Germinal center (tissue), 1 donor: ENCODE measurements at regions not wholly inside any gene's neighbourhood (a gene's known extent, or its start where the extent isn't known, plus 50 kb on each side); places are given as distances from the start of the nearest gene placed in this dataset.
A peak's percentile ranks its signal among the peaks of the same experiment; 100 is the strongest.

Experiments used
- DNase-seq: peaks from one replicate; pipeline ENCODE4 v3.0.0; 2012; ENCODE audit warnings: mixed read lengths, low spot score

DNA sequence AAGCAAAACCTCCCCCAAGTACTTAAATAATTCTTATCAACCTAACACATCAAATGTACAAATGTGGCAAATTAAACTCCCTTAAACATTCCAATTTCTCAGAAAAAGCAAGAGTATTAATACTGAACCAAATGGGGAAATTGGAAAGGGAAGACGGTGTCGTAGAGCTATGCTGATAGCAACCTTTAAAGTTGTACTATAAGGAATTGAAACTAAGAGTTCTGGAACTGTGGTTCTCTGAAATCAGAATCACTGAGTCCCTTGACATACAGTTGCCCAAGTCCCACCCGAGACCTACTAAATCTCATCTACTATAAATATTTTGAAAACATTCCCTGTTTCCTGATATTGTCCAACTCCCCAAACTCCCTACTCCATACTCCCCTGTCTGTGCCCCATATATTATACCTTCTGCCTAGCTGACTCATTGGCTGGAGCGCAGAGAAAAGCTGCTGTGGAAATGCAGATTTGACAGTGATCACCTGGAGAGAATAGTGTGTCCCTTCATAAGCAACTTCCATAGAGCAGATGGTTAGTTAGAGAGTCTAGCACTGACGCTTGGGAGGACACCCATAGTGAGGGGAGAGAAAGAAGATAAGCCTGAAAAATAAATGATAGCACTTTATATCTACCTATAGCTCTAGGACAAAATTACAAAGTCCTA lies 51.4 kb upstream of the ITM2B start:
- DNase-seq, result peak; percentile 15

DNA sequence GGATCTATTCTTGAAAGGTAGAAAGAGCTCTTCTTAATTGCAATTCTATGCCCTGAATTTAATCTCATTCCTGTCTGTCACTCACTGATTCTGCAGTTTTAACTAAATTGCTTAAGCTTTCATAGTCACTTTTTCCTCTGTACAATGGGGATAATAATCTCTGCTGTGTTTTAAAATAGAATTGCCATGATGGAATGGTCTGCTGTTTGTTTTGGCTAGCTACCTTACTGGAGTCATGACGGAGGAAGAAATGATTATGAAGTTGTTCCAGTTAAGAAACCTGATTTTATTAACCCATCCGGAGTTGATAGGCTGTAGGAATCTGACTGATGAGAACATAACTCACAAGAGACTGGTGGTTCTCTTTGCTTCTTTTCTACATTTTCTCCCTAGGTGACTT lies 54.9 kb upstream of the ITM2B start:
- DNase-seq, result no peak

DNA sequence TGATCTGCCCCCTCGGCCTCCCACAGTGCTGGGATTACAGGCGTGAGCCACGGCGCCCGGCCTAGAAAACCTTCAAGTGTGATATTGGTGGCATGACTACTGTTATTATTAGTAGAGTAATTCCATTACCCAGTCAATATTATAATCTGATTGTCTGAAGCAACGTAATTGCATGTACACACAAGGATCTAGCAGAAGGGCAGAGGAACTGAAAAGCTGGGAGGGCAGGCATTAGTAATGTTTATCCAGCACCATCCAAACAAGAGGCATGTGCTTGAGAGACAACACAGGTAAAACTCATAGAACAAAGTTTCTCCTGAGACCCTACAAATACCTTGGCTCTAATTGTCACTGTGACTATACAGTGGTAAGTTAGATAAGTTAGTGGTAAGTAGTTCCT lies 56.2 kb upstream of the ITM2B start:
- DNase-seq, result no peak

DNA sequence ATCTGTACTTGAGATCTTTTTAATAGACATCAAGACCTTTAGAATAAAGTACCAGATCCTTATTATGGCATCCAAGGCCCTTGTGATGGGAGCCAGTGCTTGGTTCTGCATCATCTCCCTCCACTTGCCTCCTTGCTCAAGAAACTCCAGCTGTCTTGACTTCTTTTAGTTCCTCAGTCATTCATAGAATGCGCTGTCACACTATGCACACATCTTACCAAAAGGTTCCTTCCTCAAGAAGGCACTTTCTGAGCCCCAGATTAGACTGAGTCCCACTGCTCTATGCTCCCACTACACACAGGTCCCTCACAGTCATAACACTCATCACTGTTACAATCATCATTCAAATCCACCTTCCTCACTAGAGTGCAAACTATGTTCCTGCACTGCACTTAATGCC lies 57.8 kb upstream of the ITM2B start:
- DNase-seq, result no peak

DNA sequence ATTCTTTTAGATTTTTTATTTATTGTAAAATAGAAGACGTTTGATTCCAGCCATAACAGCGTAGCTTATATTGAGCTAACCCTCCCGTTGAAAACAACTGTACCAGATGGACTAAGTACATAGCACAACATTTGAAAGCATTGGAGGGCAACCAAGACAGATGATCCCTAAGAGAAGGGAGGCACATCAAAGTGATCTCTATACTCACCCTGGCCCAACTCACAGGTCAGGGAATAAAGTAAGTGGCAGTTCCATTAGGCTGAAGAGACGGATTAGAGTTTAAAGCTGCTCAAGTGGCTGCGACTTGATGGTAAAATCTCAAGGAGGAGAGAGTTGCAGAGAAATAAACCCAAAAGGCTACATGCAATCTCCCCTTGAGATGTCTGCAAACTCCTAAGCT lies 65.1 kb upstream of the ITM2B start:
- DNase-seq, result no peak

DNA sequence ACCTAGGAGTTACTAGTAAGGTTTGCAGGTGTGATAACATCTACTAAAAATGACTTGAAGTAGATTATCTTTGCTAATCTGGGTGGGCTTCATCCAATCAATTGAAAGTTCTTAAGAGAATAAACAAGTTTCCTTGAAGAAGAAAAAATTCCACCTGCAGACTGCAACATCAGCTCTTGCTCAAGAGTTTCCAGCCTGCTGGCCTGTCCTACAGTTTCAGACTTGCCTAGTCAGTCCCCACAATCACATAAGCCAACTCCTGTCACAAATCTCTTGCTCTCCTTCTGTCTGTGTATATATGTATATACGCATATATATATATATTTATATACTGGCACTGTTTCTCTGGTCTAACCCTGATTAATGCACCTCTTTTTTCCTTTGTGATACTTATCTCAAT lies 67.3 kb upstream of the ITM2B start:
- DNase-seq, result no peak

DNA sequence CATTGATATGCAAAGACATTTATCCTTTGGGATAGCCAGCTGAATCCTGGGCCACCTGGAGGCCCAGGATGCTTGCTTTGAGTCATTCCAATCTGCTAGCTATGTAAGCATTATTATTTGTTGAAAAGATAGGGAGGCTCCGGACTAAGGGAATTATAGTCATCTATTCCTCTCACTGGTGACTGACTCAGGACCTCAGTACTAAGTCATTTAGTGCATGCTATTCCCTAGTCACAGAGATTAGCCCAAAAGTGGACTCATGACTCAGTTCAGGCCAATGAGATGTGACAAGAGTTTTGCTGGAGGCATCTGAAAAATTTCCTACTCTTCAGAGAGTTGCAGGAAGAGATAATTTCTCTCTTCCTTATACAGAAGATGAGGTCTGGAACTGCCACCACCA lies 67.9 kb upstream of the ITM2B start:
- DNase-seq, result no peak

DNA sequence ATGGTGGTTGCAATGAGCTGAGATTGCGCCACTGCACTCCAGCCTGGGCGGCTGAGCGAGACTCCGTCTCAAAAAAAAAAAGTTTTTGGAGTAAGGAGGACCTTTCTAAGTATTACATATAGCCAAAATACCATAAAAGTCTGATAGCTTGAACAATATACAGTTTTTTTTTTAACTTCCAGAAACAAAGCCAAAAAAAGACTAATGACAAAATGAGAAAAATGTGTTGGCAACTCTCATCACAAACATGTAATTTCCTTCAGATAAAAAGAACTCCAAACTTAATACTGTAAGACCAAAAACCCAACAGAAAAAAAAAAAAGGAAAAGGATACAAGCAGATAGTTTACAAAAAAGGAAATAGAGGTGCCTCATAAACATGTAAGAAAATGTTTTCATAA lies 68.2 kb upstream of the MED4 start:
- no peak for DNase-seq

DNA sequence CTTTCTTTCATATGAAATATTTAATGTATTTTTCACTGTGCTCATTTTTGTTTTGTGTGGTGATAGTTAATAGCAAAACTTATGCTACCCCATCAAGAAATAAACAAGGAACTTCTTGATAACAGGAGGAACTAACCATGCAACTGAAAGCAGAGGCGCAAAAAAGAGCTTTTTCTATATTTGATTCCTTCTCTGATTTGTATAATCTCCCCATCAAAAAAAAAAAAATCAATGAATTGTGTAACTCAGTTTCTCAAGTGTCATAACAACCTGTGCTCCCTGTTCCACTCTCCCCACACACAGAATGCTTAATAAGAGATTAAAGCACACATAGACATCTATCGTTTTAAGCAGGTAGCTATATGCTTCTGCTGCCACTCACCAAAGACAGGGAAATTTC lies 67.3 kb upstream of the MED4 start:
- DNase-seq, result no peak

DNA sequence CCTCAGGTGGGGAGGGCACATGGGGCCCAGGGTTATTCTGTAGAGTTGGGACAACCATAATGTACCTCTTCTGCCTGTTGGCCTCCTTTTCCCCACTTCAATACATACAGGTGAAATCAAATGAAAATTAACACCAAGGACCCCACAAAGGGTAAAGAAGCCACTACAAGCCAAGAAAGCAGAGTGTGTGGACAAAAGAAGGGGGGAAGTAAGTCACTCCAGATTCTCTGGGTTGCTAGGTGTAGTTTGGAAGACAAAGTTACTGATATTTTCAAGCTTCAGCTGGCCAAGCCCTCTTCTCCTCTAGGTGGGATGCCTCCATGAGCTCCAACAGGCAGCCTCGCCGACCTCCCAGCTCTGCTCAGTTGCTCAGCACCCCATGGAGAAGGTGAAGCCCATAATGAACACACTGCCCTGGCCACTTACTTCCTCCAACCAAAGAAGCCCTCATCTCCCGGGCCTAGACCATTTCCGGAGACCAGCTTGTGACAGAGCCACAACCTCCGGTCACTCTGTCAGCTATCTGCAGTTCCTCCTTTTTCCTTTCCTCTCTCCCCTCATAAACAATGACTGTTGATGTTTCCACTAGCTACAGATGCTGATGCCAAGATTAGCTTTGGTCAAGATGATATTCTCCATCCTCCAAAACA lies 66.8 kb upstream of the MED4 start:
- DNase-seq, result no peak

DNA sequence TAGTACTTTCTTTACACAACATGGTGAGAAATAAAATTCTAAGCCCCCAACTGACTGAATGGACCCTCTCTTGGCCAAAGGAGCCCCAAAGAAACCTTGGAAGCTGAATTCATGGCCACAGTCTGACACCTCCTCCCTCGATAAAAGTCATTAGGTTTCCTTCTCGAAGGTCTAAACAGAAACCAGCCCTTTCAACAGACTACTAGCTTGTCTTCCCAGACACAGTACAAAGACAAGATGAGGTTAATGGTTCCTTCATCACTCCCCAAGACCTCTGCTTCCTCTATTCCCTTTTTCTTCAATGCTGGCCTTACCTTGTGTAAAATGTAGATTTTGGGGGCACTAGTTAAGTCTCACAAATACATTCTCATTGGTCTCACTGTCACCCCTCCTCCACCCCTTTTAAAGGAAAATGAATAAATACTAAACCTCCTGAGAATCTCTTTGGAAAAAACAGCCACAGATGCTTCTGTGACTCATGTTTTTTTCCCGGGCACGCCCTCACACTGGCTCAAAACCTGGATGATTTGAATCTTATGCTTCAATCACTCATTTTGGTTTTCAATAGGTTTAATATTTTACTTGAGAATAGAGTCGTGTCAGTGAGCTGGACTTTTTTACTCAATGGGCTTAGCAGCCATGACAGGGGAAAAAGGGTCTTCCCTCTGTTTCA lies 65.8 kb upstream of the MED4 start:
- no peak for DNase-seq

DNA sequence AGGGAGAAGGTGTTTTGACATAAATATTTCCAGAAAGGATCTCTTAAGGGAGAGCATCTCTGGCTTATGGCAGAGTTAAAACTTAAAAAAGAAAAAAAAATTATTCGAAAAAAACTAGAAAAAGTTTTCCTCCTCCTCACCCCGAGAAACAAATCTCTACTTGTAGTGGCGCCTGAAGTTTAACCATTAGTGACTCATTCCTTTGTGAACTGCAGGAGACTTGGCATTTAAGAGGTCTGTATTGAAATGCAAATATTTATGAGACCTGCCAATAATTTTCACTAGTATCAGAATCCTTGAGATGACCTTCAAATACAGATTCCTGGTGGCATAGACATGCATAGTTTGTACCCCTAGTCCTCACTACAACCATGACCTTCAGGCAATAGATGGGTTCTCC lies 64.9 kb upstream of the MED4 start:
- no peak for DNase-seq

DNA sequence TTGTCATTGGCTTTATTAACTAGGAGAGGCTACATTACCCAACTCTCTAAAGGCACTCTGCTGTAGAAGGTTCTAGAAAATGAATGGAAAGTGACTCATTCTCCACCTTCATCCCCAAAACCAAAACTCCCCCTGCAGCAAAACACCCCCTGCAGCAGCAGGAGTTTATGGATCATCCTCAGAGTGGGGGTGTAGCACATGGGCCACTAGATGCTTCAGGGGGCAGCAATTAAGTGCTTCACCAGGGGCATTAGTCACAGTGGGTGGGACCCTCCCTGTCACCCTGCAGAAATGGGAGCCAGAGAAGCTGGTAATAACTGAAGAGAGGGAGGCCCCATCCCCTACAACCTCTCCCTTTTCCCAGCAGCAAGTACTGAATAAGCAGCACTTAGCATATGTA lies 64.5 kb upstream of the MED4 start:
- no peak for DNase-seq

DNA sequence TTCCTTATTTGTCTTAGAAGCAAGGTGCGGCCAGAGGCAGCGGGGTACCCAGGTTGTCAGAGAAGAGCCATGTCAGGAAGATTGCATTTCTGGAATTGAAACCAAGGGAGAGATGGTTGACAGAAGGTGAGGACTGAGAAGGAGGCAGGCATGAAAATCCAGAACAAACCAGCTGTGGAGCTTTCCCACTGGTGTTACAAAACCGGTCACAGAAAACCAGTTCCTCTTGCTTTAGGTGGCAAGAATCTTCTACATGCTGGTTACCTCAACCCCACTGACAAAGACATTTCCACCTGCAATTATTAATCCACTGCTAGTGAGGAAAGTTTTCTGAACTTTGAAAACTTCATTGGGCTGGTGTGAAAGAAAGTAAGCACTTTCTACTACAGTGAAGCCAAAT lies 64.0 kb upstream of the MED4 start:
- DNase-seq, result no peak

DNA sequence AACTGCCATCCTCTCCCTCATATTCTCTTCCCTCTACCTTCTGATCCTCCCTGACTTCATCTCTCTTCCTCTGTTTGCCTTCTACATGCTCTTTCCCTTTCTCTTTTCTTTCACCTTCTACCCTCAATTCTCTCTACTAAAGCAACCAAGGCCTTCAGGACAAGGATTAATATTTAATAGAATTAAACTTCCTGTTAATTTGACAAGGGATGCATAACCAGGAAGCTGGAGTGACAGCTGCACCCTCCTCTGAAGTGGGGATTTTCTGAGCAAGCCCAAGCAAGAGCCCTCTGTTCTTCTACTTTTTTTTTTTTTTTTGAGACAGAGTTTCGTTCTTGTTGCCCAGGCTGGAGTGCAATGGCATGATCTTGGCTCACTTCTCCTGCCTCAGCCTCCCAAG lies 63.4 kb upstream of the MED4 start:
- no peak for DNase-seq

DNA sequence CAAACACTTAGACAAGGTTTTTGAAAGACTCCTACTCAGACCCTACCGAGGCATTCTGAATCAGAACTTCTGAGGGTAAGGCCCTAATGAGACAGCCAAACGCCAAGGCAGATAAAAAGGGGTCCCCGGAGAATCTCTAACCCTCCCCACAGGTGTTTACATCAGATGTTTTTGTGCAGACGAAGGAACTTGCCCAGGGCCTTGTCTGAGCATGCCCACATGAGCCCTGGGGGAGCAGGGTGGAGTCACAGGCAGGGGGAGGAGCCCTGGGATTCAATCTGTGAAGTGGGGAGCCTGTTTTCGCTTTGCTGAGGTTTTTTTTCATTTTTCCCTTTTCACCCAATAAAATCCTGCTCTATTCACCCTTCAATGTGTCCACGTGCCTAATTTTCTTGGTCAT lies 61.6 kb upstream of the MED4 start:
- peak; percentile 22 for DNase-seq

DNA sequence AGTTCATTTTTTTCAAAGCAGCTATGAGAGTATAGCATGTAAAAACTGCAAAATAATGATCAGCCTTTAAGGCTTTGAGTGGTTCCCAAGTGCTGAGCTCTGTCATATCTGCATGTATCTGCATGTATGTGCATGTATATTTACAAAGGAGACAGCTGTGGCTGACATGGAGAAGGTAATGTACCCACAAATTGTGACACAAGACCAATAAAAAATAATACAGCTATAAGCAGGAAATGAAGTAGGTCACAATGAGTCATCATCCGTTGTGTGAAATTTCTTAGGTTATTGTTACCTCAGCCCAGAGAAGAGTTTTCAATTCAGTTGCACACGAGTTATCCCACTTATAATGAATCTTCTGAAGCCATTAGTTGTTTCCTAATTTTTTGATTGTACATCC lies 60.9 kb upstream of the MED4 start:
- DNase-seq, result no peak

DNA sequence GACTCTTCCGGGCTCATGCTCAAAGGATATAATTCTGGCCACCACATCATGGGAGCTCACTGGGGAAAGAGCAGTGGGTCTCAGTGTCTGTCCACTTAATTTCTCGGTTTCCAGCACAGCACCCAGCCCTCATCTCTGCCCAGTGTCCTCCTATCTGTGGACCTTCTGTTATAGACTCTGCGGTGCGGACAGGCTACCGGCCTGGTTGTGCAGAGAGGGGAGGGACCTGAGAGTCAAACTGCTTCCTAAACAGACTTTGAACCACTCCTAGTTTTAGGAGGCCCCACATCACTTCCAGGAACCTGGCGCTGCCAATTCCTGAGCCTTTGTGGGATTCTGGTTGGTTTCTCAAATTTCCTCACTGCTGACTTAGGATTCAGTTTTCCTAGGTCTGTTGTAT lies 59.8 kb upstream of the MED4 start:
- DNase-seq, result no peak

DNA sequence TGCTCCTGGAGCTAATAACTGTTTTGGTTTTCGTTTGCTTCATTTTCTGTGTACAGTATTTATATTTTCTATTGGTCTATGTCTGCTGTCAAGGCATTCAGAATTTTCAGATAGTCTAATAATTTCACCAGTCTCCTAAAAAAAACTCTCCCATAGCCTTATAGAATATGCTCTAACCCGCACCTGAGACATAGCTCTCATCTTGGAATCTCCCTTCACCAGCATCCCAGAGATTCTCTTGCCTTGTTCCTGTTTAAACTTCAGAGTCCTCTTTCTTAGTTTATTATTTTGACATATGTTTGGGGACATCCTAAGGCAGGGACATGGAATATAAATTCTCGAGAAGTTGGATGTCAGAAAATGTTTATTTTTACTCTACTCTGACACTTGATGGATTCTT lies 58.3 kb upstream of the MED4 start:
- DNase-seq, result no peak

DNA sequence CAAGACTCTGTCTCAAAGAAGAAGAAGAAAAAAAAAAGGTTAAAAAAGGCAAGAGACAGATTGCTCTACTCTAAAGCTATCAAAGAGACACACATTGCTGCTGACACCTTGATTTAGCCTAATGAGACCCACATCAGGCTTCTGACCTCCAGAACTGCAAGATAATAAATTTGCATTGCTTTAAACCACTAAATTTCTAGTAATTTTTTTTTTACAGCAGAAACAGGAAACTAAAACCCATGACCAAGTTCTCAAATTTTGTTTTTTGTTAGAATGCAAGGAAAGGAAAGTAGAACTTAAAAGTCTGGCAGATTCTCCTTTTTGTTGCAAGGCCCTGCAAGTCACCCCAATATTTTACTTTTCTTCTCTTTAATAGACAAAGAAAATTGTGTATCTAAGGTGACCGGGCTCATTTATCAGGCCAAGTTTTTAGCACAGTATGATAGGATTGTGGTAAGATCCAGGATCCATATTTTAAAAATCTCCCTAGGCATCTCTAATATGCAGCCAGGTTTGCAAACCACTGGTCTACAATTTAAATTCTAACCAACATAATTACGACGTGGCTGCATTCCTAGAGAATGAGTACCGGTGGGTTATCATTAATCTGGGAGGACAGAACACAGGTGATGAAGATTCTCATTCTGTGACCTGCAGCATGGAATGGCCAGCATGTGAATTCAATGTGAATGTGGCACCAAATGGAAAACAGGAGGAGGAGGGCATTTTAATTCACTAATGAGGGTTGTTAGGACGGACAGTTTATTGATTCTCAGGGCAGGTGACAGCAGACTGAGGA lies 56.7 kb upstream of the MED4 start:
- DNase-seq, result no peak

DNA sequence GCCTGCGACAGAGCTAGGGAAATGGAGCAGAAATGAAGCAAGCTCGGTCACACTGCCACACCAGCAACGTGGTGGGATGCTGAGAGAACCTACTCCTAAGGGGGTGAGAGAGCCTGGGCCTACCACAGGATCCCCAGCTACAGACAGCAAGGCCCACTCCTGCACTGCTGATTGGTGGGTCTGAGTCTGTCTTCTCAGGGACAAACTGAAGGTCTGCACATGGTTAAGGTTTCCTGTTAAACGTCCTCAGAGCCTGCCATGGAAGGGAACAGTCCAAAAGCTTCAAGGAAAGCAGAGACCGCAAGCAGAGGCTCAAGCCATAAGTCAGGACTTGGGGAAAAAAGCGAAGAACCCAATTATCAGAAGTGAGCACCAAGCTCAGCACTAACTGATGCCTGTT lies 53.5 kb upstream of the MED4 start:
- no peak for DNase-seq

DNA sequence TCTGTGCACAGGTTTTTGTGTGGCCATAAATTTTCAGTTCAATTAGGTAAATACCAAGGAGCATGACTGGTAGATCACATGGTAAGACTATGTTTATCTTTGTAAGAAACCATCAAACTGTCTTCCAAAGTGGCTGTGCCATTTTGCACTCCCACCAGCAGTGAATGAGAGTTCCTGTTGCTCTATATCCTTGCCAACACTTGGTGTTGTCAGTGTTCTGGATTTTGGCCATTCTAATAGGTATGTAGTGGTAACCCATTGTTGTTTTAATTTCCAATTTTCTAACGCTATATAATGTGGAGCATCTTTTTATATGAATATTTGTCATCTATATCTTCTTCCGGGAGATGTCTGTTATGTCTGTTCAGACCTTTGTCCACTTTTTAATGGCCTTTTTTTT lies 51.7 kb upstream of the MED4 start:
- DNase-seq, result no peak

DNA sequence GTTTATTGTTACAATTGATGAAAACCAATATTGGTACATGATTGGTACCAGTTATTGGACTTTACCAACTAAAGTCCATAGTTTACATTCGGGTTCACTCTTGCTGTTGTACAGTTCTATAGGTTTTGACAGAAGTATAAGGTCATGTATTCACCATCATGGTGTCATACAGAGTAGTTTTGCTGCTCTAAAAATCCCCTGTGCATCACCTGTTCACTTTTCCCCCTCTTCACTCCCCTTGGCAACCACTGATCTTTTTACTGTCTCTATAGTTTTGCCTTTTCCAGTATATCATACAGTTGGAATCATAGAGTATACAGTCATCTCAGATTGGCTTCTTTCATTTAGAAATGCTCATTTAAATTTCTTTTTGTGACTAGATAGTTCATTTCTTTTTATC lies 51.2 kb upstream of the MED4 start:
- DNase-seq, result no peak
